AG09309 (cell line): ENCODE measurements at regions not wholly inside any gene's neighbourhood (a gene's known extent, or its start where the extent isn't known, plus 50 kb on each side); places are given as distances from the start of the nearest gene placed in this dataset.

Source experiments
- DNase-seq: peaks from one replicate; pipeline ENCODE4 v3.0.0-alpha.2; 2010; ENCODE audit warnings: low read depth
- H3K4me3 ChIP-seq: 2 replicates; pipeline ENCODE4 v1.5.1; 2011; ENCODE audit warnings: mild to moderate bottlenecking, low read depth, low read length, moderate library complexity; ENCODE audit not compliant: control insufficient read depth
- CTCF ChIP-seq: IDR thresholded peaks from 2 replicates; pipeline ENCODE4 v1.5.1; 2011; ENCODE audit warnings: mild to moderate bottlenecking, low read depth, low read length, inconsistent platforms; ENCODE audit not compliant: insufficient read depth, control insufficient read depth; ENCODE audit errors: missing control alignments

GRCh38 chr15:98383571-98383970 is 264.8 kb upstream of the IGF1R start:
- no peak for DNase-seq

GRCh38 chr15:98384328-98385029 is 263.9 kb upstream of the IGF1R start:
- H3K4me3 ChIP-seq = no peak overlapping the region
- TF ChIP-seq CTCF = no peak
- DNase-seq = no peak

More at GRCh38 chr15:98383571-98383970, 264.8 kb upstream of the IGF1R start:
- no peak for TF ChIP-seq CTCF
- H3K4me3 ChIP-seq = no peak overlapping the region

- no peak for DNase-seq
Observed at GRCh38 chr15:98385752-98386381, 262.5 kb upstream of the IGF1R start.

GRCh38 chr15:98386561-98386960 is 261.8 kb upstream of the IGF1R start:
- H3K4me3 ChIP-seq = no peak overlapping the region
- no peak for TF ChIP-seq CTCF
- no peak for DNase-seq

More at GRCh38 chr15:98385752-98386381, 262.5 kb upstream of the IGF1R start:
- H3K4me3 ChIP-seq = no peak overlapping the region
- TF ChIP-seq CTCF = no peak

- no peak for DNase-seq
- TF ChIP-seq CTCF = no peak
- no peak overlapping the region for H3K4me3 ChIP-seq
Observed at GRCh38 chr15:98387866-98388265, 260.5 kb upstream of the IGF1R start.

GRCh38 chr15:98390946-98391530 is 257.3 kb upstream of the IGF1R start:
- no peak for DNase-seq
- no peak for TF ChIP-seq CTCF
- H3K4me3 ChIP-seq = no peak overlapping the region
